ENCODE measurements at regions not wholly inside any gene's neighbourhood (a gene's known extent, or its start where the extent isn't known, plus 50 kb on each side); places are given as distances from the start of the nearest gene placed in this dataset.

DNA sequence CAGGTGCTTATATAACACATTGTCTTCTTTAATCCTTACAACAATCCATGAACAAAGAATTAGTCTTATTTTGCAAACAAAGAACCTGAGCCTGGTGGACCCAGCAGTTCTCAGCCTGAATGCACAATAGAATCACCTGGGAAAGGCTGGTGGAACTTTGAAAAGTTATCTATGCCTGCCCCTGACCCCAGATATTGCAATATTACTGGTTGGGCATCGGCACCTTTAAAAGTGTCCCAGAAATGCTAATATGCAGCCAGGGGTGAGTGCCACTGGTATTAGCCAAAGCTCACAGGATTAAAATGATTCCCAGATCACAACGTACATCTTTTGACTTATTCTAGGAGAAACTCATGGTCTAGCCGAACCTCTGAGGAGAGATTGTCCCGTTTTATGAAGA lies 268.8 kb downstream of the KLF5 start:
- no peaks in the 10 kb centered on the region for H3K27me3 ChIP-seq (ENCODE audit: insufficient read depth in 3 of 3, low read length in 2 of 3)
- no peak overlapping the region for H3K4me3 ChIP-seq
- no peaks in the 10 kb centered on the region for H3K36me3 ChIP-seq (ENCODE audit: insufficient read depth in 1 of 2, low read depth in 1 of 2)
- DNase-seq = no peak
- no peaks in the 10 kb centered on the region for H3K9me3 ChIP-seq
- no peak overlapping the region for H3K27ac ChIP-seq
- WGBS, 3 donors = 57 to 66% (median 64%) methylated on average over 4 of the region's 4 CpGs
- TF ChIP-seq, protein P1, sequence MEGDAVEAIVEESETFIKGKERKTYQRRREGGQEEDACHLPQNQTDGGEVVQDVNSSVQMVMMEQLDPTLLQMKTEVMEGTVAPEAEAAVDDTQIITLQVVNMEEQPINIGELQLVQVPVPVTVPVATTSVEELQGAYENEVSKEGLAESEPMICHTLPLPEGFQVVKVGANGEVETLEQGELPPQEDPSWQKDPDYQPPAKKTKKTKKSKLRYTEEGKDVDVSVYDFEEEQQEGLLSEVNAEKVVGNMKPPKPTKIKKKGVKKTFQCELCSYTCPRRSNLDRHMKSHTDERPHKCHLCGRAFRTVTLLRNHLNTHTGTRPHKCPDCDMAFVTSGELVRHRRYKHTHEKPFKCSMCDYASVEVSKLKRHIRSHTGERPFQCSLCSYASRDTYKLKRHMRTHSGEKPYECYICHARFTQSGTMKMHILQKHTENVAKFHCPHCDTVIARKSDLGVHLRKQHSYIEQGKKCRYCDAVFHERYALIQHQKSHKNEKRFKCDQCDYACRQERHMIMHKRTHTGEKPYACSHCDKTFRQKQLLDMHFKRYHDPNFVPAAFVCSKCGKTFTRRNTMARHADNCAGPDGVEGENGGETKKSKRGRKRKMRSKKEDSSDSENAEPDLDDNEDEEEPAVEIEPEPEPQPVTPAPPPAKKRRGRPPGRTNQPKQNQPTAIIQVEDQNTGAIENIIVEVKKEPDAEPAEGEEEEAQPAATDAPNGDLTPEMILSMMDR (IDR thresholded peaks at IDR 0.05) = no peak
- no peaks in the 10 kb centered on the region for H3K4me1 ChIP-seq
- no peak for ATAC-seq
- intact Hi-C loops (cut with DNase I) = no loop called here

DNA sequence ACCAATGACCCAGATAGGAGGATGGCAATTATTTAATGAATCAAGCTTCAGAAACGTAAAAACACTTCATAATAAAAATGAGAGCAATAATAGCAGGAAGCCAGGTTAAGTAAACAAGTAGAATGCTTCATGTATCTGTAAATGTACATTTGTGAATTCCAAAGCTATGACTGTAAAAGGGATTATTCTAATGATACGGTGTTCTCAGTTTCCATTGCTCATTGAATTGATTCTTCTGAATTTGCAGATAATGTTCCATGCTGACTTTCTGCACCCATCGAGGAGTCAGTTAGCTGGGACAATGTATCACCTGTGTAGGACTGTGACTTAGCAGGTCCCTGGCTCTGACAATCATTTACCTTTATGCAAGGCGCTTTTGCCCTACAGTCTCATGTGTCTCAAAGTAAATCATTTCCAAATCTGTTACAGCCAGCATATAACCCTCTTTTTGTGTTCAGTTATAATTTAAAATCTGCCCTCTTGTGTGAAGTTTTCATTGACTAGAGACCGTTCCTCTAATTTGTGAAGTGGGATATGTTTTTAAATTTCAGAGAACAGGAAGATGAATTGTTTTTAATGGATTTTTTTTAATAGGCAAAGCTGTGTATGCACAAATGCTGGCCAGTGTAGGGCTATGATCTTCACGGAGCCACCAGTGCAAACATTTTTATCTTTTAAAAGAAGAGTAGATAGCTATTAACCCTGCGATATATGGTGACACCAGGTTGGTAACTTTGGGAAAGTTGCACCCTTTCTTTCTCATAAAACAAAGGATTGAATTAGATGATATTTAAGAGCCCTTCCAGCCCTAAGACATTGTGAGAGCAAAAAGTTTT lies 267.1 kb downstream of the KLF5 start:
- intact Hi-C loops (cut with DNase I) = no loop called here
- no peak overlapping the region for H3K4me3 ChIP-seq
- H3K36me3 ChIP-seq (ENCODE audit: insufficient read depth in 1 of 2, low read depth in 1 of 2) = no peaks in the 10 kb centered on the region
- WGBS, 3 donors = 39 to 53% (median 44%) methylated on average over 7 of the region's 7 CpGs
- no peaks in the 10 kb centered on the region for H3K27me3 ChIP-seq (ENCODE audit: insufficient read depth in 3 of 3, low read length in 2 of 3)
- H3K4me1 ChIP-seq = no peaks in the 10 kb centered on the region
- no peaks in the 10 kb centered on the region for H3K9me3 ChIP-seq
- no peak for DNase-seq
- ATAC-seq = no peak
- H3K27ac ChIP-seq = no peak overlapping the region
- TF ChIP-seq, protein P1 (IDR thresholded peaks at IDR 0.05) = no peak

DNA sequence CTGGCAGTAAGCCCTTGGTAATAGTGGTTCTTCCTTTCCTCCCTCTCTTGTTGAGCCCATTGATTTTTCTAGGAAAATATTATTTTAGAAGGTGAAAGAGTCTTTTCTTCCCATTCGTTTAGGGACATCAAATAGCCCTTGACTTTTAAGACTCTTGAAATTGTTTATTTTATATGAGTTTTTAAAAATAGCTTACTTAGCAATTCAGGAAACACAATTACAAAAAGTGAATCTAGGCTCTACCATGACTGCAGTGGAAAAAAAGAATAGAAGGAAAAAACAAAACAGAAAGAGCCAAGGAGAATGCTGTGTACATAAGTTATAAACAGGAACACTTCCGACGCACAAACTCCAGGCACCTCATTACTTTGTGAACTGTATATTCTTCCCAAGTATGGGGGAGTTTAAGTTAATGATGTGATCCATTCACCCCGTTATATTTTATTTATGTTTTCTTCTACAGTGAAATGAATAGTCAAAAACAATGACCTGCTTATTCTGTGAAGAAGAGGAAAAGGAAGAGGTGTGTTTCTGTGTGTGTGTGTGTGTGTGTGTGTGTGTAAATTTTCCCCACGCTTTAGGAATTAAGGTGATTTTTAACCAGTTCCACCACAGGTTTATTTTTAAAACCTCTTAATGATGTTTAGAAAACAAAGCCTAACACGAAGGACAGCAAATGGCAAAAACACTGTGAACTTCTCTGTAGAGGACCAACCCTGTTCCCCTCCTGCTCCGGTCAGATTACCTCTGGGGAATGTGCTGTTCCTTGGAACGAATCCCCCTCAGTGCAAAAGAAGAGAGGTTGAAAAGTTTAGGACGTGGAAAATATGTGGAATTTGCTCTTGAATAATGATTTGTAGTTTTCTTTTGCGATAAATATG lies 266.3 kb downstream of the KLF5 start:
- TF ChIP-seq, protein P1 (IDR thresholded peaks at IDR 0.05) = no peak
- H3K4me3 ChIP-seq = no peak overlapping the region
- no peak overlapping the region for H3K27ac ChIP-seq
- 41 to 42% (median 41%) methylated on average over 10 of the region's 10 CpGs for WGBS, 3 donors
- intact Hi-C loops (cut with DNase I) = no loop called here
- H3K4me1 ChIP-seq = no peaks in the 10 kb centered on the region
- no peak for DNase-seq
- no peaks in the 10 kb centered on the region for H3K27me3 ChIP-seq (ENCODE audit: insufficient read depth in 3 of 3, low read length in 2 of 3)
- H3K36me3 ChIP-seq (ENCODE audit: insufficient read depth in 1 of 2, low read depth in 1 of 2) = no peaks in the 10 kb centered on the region
- H3K9me3 ChIP-seq = no peaks in the 10 kb centered on the region
- no peak for ATAC-seq

DNA sequence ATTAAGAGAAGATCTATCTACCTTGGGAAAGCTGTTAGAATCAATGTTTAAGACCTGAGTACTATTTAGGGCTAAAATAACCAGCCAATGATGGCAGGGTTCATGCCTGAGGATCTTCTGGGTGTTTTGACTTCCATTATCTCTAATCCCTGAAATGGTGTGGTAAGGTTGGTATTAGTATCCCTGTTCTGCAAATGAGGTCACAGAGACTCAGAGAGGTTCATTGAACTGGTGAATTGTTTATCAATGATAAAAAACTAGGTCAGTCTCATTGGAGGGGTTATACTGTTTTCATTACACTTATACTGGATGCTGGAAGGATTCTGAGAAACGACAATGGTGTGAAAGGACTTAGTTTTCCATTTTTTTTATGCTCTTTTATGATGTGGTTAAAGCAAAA lies 264.8 kb downstream of the KLF5 start:
- WGBS, 3 donors = 71 to 88% (median 76%) methylated on average over 1 of the region's 1 CpG
- Histone ChIP-seq H3K4me3 (no peak overlapping the region), H3K36me3 (ENCODE audit: insufficient read depth in 1 of 2, low read depth in 1 of 2) (no peaks in the 10 kb centered on the region), H3K4me1 (no peaks in the 10 kb centered on the region), H3K9me3 (no peaks in the 10 kb centered on the region), H3K27me3 (ENCODE audit: insufficient read depth in 3 of 3, low read length in 2 of 3) (no peaks in the 10 kb centered on the region), H3K27ac (no peak overlapping the region)
- TF ChIP-seq, protein P1 (IDR thresholded peaks at IDR 0.05) = no peak
- DNase-seq = no peak
- no peak for ATAC-seq
- intact Hi-C loops (cut with DNase I) = no loop called here
